NCI-H774 (cell line): ENCODE measurements at regions not wholly inside any gene's neighbourhood (a gene's known extent, or its start where the extent isn't known, plus 50 kb on each side); places are given as distances from the start of the nearest gene placed in this dataset.

ENCODE experiments used
- DNase-seq: peaks from one replicate; lab custom pipeline; 2025; lab: John Stamatoyannopoulos, UW

DNA sequence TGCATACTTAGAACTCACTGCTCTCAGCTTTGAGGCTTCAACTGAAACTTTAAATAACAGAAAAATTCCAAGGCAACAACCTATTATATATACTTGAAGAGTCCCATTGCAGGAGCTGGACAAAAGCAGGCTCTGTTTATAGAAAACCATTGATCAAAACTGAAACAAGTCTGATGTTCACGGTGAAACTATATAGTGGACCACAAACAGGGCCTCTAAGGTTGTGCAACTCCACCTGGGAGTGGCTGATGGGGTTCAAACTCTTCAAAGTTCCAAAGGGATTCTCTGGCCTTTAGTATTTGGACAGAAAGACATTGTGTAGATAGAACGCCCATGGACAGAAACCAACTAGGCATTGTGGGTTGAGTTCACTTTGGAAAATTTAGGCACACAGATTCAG is 140.3 kb downstream of the ZC3H11B start:
- no peak for DNase-seq

DNA sequence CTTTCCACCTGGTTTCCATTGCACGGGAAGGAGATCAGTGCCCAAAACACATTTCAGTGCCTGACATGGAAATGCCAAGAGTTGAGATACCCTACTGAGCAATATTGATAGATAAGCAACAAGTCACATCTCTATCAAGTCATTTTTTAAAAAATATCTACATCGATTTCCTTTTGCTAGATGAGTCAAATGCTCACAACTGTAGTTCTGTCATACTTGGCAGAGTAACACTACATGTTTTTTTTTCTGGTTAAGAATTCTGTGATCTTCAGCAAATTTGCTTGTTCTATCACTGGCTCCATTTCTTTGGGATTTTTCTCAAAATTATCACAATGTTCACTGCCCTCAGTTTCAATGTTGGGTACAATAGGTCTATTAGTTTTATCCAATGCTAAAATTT is 145.4 kb downstream of the ZC3H11B start:
- no peak for DNase-seq

DNA sequence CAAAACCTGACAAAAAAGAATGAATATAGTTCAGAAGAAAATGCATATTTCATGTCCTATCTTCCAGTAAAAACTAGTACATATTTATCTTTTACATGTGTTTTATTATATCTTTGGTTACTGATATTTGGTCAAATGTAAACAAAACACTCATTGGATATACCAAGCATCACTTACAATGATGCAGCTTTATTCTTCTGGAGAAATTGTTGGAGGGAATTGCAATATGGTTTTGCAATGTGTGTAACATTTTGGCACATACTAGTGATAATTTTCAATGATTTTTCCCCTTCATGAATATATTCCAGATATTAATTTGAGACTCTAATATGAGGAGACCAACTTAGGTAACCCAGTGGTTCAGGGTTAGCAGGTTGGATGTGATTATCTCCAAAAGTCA is 146.1 kb downstream of the ZC3H11B start:
- no peak for DNase-seq

DNA sequence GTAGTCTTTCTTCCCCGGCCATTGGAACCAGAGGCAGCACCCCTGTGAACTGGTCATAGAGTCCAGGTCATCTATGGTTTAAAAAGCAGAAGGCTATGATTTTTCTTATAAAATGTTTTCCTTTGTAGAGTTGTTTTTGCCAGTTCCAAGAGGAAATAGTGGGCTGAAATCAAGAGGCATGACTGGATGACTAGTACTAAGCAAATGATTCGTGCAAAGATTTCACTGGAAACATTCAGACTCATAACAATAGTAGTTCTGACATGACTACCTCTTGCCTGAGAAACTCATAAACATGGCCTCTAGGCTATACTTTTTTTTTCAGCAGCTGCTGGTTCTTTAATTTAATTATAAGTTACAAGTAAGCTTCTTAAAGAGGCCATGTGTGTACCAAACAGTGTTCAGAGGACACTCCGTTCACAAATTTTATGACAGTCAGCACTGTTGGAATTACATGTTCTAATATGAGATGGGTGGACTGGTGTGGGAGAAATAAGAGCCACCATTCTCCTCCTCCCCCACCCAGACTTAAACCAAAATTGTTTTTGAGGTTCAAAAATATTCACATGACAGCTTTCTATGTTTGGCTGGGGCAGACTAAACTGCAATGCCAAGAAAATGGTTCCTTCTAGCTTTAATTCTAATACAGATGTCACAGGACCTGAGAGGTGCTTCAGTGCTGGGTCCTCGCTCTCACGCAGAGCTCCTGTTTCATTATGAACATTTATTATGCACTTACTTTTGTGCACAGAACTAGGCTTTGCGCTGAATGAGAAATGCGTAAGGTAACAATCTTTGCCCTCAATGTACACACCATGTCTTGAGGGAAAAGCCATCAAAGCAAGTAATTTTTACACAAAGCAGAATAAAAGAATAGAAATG is 147.5 kb downstream of the ZC3H11B start:
- no peak for DNase-seq

- DNase-seq: no peak
These were observed 149.3 kb downstream of the ZC3H11B start for GRCh38 chr1:219463636-219464035.

- no peak for DNase-seq
These were observed 150.9 kb downstream of the ZC3H11B start for GRCh38 chr1:219461981-219462400.

DNA sequence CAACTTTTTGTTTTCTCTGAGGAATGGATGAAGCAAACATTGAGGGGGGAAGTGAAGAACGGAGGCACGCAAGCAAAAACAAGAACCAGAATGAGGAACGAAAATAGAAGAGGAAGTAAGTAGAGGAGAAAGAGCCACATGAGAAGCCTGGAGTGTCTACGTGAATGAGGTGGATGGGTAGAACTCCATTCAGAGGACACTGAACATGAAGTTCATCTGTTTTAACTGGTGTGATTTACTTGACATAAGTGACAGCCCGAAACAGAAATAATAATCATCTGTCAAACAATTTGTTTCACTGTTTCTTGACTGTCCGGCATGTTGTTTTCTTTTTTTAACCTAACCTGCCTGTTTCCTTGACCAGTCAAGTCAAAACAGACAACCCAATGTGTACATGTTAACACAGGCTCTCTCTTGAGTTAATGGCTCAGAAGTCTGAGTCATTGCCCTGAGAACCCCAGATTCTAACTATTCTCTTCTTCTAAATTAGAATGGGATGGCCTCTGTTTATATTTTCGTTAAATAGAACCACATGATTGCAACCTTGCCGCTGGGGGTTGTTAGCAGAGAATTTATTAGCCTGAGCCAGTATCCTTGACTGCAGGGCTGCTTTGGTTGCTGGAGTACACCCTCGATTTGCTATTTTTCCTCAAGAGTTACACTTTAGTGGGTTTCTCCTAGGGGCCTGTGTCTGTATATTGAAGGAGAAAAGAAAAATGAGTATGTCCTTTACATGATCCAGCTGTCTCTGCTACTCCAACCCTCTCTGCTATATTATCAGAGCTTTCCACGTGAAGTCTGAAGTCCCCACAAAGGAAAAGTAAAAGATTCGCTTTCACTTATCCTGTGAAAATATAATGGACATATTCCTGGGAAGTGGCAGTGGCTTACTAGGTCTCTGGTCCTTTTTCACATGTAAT is 151.7 kb downstream of the ZC3H11B start:
- DNase-seq: no peak

DNA sequence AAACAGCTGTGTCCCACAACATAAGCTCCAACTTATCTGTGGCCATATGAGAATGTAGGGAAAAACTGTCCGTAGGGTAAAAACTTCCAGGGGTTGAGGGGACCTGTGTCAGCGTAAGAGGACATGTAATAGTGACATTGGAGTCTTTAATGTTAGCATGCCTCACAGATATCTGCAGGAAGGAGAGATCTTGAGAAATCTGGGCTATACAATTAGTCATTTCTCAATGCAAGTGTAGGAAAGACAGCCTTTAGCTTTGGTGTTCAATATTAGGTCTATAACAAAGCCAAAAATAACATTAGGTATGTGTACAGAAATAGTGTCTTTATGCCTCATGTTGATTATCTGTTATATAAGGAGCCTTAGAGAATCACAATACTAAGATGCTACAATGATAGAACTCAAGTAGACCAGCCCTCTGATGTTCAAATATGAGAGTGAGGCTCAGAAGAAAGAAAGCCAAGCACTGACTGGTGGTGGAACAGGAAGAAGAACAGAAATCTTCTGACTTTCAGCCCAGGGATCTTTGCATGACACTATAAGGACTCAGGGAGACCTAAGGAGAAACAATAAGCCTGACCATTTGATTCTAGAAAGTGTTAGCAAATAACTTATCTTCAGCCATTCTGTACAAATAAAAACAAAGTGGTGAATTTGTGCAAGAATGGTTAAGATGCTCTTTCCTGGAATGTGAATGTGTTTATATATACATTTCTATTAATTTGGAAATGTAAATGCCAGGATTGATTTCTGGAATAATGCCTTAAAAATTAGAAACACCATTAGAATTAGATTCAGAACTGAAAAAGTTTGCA is 152.6 kb downstream of the ZC3H11B start:
- no peak for DNase-seq

DNA sequence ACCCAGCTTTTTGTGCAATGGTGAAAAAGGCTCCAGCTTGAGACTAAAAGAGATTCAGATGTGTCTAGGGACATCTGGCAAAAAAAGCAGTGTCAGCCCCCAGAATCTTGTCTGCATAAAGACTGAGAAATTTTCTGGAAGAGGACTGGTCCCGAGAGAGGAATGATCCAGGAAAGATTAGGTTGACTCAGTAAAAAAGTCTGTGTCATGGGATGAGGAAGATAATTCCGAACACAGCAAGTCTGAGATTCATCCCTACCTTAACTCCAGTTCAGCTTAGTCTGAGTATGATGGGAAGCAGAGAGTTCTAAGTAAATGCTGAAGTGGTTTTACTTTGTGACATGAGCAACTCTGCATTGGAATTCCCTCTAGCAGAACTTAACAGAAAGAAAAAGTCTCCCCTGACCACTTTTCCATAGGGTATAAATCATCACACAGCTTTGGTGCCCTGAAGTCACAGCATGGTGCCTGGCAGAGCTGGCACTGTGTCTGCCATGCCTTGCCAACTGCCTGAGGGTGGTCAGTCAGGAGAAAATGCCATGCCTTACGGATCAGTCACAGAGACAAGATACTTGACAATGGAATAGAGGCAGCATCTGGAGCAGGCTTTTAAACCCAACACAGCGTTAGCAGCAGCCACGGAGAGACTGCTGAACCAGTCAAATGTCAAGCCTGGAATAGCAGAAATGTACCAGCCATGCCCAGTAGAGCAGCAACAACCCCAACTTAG is 153.4 kb downstream of the ZC3H11B start:
- DNase-seq: no peak

DNA sequence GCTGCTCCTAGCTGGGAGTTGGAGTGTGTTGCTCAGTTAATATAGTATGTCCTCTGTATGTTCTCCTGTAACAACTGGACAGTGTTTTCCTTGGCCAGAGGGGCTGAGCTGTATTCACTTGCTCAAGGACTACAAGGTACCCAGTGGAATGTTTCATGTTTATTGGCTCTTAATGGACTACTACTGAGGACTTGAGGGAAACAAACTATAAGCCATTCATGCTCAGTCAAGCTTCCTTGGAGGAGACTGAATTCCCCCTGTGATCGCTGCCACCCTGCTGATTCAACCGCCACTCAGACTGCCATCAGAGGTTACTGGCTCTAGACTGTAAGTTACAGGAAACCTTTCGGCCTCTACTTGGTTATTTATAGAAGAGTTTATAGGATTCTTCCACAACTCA is 166.6 kb downstream of the ZC3H11B start:
- no peak for DNase-seq

- DNase-seq: no peak
These were observed 167.0 kb downstream of the ZC3H11B start for GRCh38 chr1:219445864-219446263.

GRCh38 chr1:219444474-219444873 is 168.4 kb downstream of the ZC3H11B start:
- DNase-seq: no peak

GRCh38 chr1:219443763-219444162 is 169.1 kb downstream of the ZC3H11B start:
- no peak for DNase-seq

DNA sequence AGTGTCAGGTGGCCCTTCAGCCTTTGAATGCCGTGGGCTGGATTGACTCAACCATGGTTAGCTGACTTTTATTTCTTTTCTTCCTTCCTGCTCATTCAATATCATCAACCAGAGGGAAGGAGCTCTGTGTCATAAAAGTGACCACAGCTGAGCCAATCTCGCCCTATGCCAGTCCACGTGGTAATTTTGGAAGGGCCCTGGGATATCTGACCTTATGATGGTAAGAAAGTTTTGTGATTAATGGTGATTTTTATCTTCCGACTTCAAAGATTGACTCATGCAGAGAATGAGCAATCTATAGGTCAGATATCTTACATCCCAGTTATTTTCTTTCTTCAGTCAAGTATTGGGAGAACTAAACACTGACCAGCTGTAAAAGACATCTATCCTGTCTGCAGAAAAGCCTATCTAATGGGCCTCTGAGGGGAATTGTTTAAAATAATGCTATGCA is 170.3 kb downstream of the ZC3H11B start:
- DNase-seq: no peak

DNA sequence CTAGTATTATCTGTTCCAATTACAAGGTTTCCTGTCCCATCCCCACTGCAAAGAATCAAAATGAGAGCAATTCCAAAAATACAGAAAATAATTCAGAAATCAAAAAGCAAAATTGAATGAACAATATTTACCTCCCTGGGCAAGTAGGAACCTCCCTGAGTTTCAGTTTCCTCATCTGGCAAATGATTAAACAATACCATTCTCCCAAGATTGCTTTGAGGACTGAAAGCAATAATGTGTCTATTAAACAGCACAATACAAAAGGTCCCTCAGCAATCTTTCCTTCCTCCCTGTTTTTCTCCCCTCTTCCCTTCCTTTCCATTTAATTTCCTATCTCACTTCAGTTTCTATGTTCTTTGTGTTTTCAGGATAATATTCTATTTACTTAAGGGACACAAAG is 171.0 kb downstream of the ZC3H11B start:
- no peak for DNase-seq

DNA sequence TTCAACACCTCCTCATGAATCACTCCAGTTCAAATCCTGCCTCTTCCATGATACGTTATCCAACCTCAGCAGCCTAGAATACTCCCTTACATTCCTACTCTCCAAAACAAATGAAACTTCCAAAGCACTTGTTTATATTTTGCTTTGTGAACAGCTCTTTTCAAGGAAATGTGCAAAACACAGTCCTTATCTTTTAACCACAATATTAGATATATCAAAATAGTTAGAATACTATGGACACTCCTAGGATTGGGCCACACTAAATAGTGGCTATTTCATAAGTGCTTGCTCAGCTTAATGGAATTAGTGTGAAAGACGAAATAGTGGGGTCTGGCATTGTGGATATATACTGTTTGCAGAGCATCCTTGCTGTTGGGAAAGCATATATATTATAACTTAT is 173.5 kb downstream of the ZC3H11B start:
- no peak for DNase-seq

GRCh38 chr1:219438386-219438785 is 174.5 kb downstream of the ZC3H11B start:
- no peak for DNase-seq

DNA sequence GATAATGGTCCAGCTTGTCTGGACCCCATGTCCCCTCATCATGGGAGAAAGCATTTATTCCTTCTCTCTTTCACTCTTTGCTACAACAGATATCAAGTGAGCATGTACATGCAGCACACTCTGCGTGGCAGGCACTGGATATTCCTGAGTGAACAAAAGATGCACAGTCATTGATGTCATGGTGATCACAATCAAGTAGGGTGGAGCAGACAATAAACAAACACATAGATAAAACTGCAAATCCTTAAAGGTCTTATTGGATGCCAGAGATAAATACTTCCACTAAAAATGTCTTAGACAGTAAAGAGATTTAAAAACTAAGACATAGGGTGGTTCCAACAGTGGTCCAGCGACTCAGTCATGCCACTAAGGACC is 178.0 kb downstream of the ZC3H11B start:
- no peak for DNase-seq

DNA sequence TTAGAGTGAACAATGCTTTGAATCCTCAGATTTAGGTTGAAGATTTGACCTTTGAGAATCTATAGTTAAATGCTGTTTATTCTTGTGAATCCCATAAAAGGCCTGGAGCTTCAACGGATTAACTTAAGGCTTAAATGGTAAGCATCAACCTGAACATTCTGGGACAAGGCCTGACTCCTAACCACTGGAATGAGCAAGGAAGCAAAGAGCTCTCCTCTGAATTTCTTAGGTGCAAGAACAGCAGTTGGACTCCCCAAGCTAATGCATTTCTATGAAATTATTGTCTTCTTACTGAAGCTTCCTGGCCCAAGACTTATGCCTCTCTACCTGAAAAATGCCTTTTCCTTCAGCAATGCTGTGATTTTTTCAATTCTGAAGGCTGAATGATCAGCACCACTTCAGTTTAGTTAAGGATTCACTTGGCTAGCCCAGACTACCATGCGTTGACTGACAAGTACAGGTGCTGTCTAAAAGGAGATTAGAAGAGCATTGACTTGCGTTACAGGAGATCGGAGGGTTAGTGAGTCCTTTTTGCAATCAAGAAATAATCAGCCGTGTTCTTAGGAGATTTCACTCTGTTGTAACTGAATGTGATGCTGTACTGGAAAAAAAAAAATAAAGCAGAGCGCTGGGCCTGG is 178.5 kb downstream of the ZC3H11B start:
- DNase-seq: no peak

DNA sequence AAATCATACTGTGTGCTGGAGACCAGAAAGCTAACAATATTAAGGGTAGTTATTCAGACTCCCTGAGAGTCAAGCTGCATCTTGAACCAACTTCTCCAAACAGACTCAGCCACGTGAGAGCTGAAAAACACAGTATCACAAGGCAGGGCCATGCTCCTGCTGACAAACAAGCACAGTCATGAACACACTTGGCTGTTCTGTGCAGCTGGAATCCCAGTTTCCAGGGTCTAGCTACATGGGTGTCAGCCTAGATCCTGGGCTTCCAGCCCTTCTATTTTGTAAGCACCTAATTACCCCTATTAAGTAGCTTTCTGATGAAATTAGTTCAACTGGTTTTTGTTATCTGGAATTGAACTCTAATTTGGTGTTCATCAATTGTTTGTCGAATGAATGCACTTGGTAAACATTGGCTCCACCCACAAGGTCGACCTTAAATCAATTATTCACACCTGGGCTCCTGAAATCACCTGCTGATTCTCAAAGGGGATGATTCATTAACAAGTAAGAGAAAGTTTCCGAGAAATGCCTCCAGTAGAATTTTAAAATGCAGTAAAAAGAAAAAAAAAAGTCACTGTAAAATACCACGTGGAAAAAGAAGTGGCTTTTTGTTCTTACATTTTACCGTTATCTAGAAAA is 179.3 kb downstream of the ZC3H11B start:
- no peak for DNase-seq
